Suprapubic skin (tissue), 4 donors: ENCODE measurements at regions not wholly inside any gene's neighbourhood (a gene's known extent, or its start where the extent isn't known, plus 50 kb on each side); places are given as distances from the start of the nearest gene placed in this dataset.

ENCODE experiments used
- DNase-seq, 2 donors: peaks; one replicate each; pipeline ENCODE4 v3.0.0-alpha.2; 2019; ENCODE audit warnings: low spot score in 2 of 2
- H3K27ac ChIP-seq: fragments of 200-600 bp; sonication (generic); one replicate; pipeline ENCODE4 v1.5.1; 2019
- H3K27me3 ChIP-seq: fragments of 200-600 bp; sonication (generic); one replicate; pipeline ENCODE4 v1.5.1; 2019
- H3K36me3 ChIP-seq: fragments of 200-600 bp; sonication (generic); one replicate; pipeline ENCODE4 v1.5.1; 2019
- H3K4me1 ChIP-seq: fragments of 200-600 bp; sonication (generic); one replicate; pipeline ENCODE4 v1.5.1; 2019
- H3K4me3 ChIP-seq: fragments of 200-600 bp; sonication (generic); one replicate; pipeline ENCODE4 v1.5.1; 2019; ENCODE audit warnings: mild to moderate bottlenecking
- H3K9me3 ChIP-seq: fragments of 200-600 bp; sonication (generic); one replicate; pipeline ENCODE4 v1.5.1; 2019
- EP300 ChIP-seq: sonication (generic); formaldehyde crosslinking; IDR thresholded peaks from one replicate; pipeline ENCODE4 v1.6.1; 2017; ENCODE audit warnings: antibody characterized with exemption
- POLR2A ChIP-seq, 2 donors: fragments of 450-650 bp; IDR thresholded peaks; one replicate each; pipeline ENCODE4 v1.6.1; 2017; ENCODE audit warnings: antibody characterized with exemption in 2 of 2, mild to moderate bottlenecking in 2 of 2, moderate library complexity in 2 of 2
- POLR2AphosphoS5 ChIP-seq, 3 donors: sonication (generic); formaldehyde crosslinking; IDR thresholded peaks; one replicate each; pipeline ENCODE4 v1.6.1; 2017; ENCODE audit warnings: antibody characterized with exemption in 3 of 3
- WGBS: methylation state at CpG from one replicate; pipeline ENCODE4 v1.1.5; 2018; 5-methylcytosine and 5-hydroxymethylcytosine counted together
- TF ChIP-seq, protein P1 (sequence below), 2 donors: fragments of 200-600 bp in 1 of 2; fragments of 450-650 bp in 1 of 2; sonication (generic) in 1 of 2; IDR thresholded peaks; one replicate each; pipeline ENCODE4 v1.5.1; 2016 to 2019; ENCODE audit warnings: antibody characterized with exemption in 2 of 2, mild to moderate bottlenecking in 1 of 2, moderate library complexity in 1 of 2

DNA sequence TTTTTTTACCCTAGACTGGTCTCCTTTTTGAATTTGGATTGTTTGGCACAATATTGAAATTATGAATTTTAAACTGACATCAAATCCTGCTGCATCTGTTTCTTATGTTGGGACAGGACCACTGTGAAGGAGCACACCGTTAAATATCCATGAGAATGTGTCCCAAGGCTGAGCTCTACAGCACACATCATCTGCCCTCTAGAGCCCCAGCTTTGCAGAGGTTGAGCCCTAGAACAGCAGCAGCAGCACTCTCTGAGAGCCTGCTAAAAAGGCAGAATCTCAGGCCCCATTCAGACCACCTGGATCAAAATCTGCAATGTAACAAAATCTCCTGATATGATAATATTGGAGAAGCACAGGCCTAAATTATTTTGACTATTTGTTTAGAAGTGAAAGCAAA, 192.1 kb upstream of the CCN2 start:
- 67% methylated on average over 1 of the region's 1 CpG for WGBS

DNA sequence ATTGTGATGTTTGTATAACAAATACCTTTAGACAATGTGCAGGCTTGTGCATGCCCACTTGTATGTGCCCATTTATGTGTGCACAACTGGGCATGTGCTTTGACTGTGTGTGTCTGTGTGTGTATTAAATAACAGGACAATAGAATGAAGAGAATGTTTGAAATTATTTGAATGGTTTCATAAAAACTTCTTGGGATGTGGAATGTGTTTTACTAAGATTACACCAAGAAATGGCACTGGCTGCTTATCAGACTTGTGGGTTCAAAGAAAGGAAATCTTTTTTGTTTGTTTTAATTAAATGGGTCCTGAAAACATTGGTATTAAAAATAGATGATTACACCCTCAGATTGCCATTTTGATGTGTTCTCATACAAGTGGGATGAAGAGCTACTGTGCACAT, 191.6 kb upstream of the CCN2 start:
- no peaks in the 10 kb centered on the region for H3K36me3 ChIP-seq
- TF ChIP-seq POLR2A (IDR thresholded peaks at IDR 0.05), result no peak
- TF ChIP-seq, protein P1, sequence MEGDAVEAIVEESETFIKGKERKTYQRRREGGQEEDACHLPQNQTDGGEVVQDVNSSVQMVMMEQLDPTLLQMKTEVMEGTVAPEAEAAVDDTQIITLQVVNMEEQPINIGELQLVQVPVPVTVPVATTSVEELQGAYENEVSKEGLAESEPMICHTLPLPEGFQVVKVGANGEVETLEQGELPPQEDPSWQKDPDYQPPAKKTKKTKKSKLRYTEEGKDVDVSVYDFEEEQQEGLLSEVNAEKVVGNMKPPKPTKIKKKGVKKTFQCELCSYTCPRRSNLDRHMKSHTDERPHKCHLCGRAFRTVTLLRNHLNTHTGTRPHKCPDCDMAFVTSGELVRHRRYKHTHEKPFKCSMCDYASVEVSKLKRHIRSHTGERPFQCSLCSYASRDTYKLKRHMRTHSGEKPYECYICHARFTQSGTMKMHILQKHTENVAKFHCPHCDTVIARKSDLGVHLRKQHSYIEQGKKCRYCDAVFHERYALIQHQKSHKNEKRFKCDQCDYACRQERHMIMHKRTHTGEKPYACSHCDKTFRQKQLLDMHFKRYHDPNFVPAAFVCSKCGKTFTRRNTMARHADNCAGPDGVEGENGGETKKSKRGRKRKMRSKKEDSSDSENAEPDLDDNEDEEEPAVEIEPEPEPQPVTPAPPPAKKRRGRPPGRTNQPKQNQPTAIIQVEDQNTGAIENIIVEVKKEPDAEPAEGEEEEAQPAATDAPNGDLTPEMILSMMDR (IDR thresholded peaks at IDR 0.05), result no peak
- no peak for TF ChIP-seq POLR2AphosphoS5 (IDR thresholded peaks at IDR 0.05)
- TF ChIP-seq EP300, result no peak
- DNase-seq, result no peak
- H3K9me3 ChIP-seq, result no peaks in the 10 kb centered on the region
- no peak overlapping the region for H3K27ac ChIP-seq
- H3K4me1 ChIP-seq, result peaks cover 3% of the 10 kb centered on the region
- H3K4me3 ChIP-seq, result no peak overlapping the region
- no peaks in the 10 kb centered on the region for H3K27me3 ChIP-seq

More for the DNA sequence above, 192.1 kb upstream of the CCN2 start:
- no peak for DNase-seq
- H3K36me3 ChIP-seq, result no peaks in the 10 kb centered on the region
- TF ChIP-seq POLR2A (IDR thresholded peaks at IDR 0.05) (no peak), POLR2AphosphoS5 (IDR thresholded peaks at IDR 0.05) (no peak), EP300 (no peak)
- TF ChIP-seq, protein P1 (IDR thresholded peaks at IDR 0.05), result no peak
- H3K27me3 ChIP-seq, result no peaks in the 10 kb centered on the region
- no peak overlapping the region for H3K27ac ChIP-seq
- peaks cover 3% of the 10 kb centered on the region for H3K4me1 ChIP-seq
- no peaks in the 10 kb centered on the region for H3K9me3 ChIP-seq
- H3K4me3 ChIP-seq, result no peak overlapping the region

- no peak overlapping the region for H3K27ac ChIP-seq
- H3K4me1 ChIP-seq, result peaks cover 3% of the 10 kb centered on the region
- no peaks in the 10 kb centered on the region for H3K36me3 ChIP-seq
- TF ChIP-seq, protein P1 (IDR thresholded peaks at IDR 0.05), result no peak
- no peak for TF ChIP-seq POLR2AphosphoS5 (IDR thresholded peaks at IDR 0.05)
- no peak for TF ChIP-seq POLR2A (IDR thresholded peaks at IDR 0.05)
- no peak for TF ChIP-seq EP300
- 46% methylated on average over 1 of the region's 1 CpG for WGBS
- no peaks in the 10 kb centered on the region for H3K9me3 ChIP-seq
- H3K27me3 ChIP-seq, result no peaks in the 10 kb centered on the region
- no peak for DNase-seq
- H3K4me3 ChIP-seq, result no peak overlapping the region
Observed at GRCh38 chr6:132142308-132142707, 191.1 kb upstream of the CCN2 start.

DNA sequence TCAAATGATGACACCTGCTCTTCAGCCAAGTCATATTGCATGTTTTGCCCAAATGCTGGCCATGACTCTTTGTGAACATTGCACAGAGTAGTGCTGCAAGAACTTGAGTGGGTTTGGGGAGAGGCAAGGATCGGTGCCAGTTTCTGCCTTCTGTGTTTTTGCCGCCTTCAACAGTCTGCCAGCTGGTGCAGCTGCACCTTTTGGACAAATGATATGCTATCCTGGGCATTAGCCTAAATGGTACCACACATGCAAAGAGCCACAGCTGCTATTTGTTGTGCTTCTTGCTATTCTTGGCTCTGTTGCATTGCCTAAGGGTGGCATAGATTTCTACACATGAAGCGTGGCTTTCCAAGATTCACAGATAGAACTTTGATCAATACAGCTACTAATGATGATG, 189.0 kb upstream of the CCN2 start:
- TF ChIP-seq POLR2A (IDR thresholded peaks at IDR 0.05), result no peak
- 56% methylated on average over 3 of the region's 3 CpGs for WGBS
- peaks cover 3% of the 10 kb centered on the region for H3K4me1 ChIP-seq
- H3K27ac ChIP-seq, result no peak overlapping the region
- no peak overlapping the region for H3K4me3 ChIP-seq
- H3K36me3 ChIP-seq, result no peaks in the 10 kb centered on the region
- DNase-seq, result no peak
- no peaks in the 10 kb centered on the region for H3K27me3 ChIP-seq
- H3K9me3 ChIP-seq, result no peaks in the 10 kb centered on the region

- TF ChIP-seq, protein P1 (IDR thresholded peaks at IDR 0.05), result no peak
- no peak for TF ChIP-seq POLR2A (IDR thresholded peaks at IDR 0.05)
- TF ChIP-seq EP300, result no peak
- no peak for TF ChIP-seq POLR2AphosphoS5 (IDR thresholded peaks at IDR 0.05)
- 86% methylated on average over 2 of the region's 2 CpGs for WGBS
- Histone ChIP-seq H3K36me3 (no peaks in the 10 kb centered on the region), H3K4me1 (peaks cover 5% of the 10 kb centered on the region), H3K9me3 (no peaks in the 10 kb centered on the region), H3K27me3 (no peaks in the 10 kb centered on the region), H3K27ac (no peak overlapping the region), H3K4me3 (no peak overlapping the region)
- DNase-seq, result no peak
Observed at GRCh38 chr6:132139611-132140010, 188.4 kb upstream of the CCN2 start.

- no peak overlapping the region for H3K27ac ChIP-seq
- H3K36me3 ChIP-seq, result no peaks in the 10 kb centered on the region
- H3K9me3 ChIP-seq, result no peaks in the 10 kb centered on the region
- DNase-seq, result no peak
- H3K4me3 ChIP-seq, result no peak overlapping the region
- H3K4me1 ChIP-seq, result peaks cover 29% of the 10 kb centered on the region
- 56% methylated on average over 3 of the region's 3 CpGs for WGBS
- TF ChIP-seq, protein P1 (IDR thresholded peaks at IDR 0.05), result no peak
- no peak for TF ChIP-seq EP300
- H3K27me3 ChIP-seq, result no peaks in the 10 kb centered on the region
Observed at GRCh38 chr6:132136981-132137380, 185.8 kb upstream of the CCN2 start.
